LNCaP clone FGC (cell line): ENCODE measurements at regions not wholly inside any gene's neighbourhood (a gene's known extent, or its start where the extent isn't known, plus 50 kb on each side); places are given as distances from the start of the nearest gene placed in this dataset.
A peak's percentile ranks its signal among the peaks of the same experiment; 100 is the strongest.
"Not testable (repeated sequence)": the region's sequence is repeated elsewhere in the genome, so short reads cannot be mapped to it uniquely, and the experiment has no call there.

Experiments
- DNase-seq: peaks from one replicate; pipeline ENCODE4 v3.0.0-alpha.2; 2011; ENCODE audit warnings: low read depth
- H3K4me3 ChIP-seq: 2 replicates; pipeline ENCODE4 v1.5.1; 2011; ENCODE audit warnings: mild to moderate bottlenecking, low read depth, low read length, control low read depth
- CTCF ChIP-seq: IDR thresholded peaks from 2 replicates; pipeline ENCODE4 v1.5.1; 2012; ENCODE audit warnings: mild to moderate bottlenecking; ENCODE audit not compliant: control insufficient read depth, insufficient read depth; ENCODE audit errors: extremely low read depth

- H3K4me3 ChIP-seq: no peak overlapping the region
- no peak for TF ChIP-seq CTCF
- DNase-seq: no peak
Measured at GRCh38 chr5:30357371-30357770, 836.1 kb upstream of the CDH6 start.

- TF ChIP-seq CTCF: no peak
- no peak overlapping the region for H3K4me3 ChIP-seq
- DNase-seq: no peak
Measured at GRCh38 chr5:30355675-30356074, 837.8 kb upstream of the CDH6 start.

GRCh38 chr5:30347858-30348257 is 845.6 kb upstream of the CDH6 start:
- TF ChIP-seq CTCF: no peak
- peak; percentile 1 for DNase-seq
- H3K4me3 ChIP-seq: no peak overlapping the region

- not testable (repeated sequence) for DNase-seq, H3K4me3 ChIP-seq
Measured at GRCh38 chr5:30345539-30346345, 847.7 kb upstream of the CDH6 start.

GRCh38 chr5:30343707-30344106 is 849.8 kb upstream of the CDH6 start:
- H3K4me3 ChIP-seq: no peak overlapping the region
- no peak for DNase-seq
- no peak for TF ChIP-seq CTCF

- TF ChIP-seq CTCF: no peak
- no peak overlapping the region for H3K4me3 ChIP-seq
- DNase-seq: no peak
Measured at GRCh38 chr5:30341466-30341865, 852.0 kb upstream of the CDH6 start.

- DNase-seq: no peak
- no peak overlapping the region for H3K4me3 ChIP-seq
- TF ChIP-seq CTCF: no peak
Measured at GRCh38 chr5:30337084-30337573, 856.4 kb upstream of the CDH6 start.
